Neural cell (in vitro differentiated cells): ENCODE measurements at regions not wholly inside any gene's neighbourhood (a gene's known extent, or its start where the extent isn't known, plus 50 kb on each side); places are given as distances from the start of the nearest gene placed in this dataset.

ENCODE experiments used
- EP300 ChIP-seq: fragments of 450-650 bp; conservative IDR thresholded peaks from 2 replicates; pipeline ENCODE4 v1.6.1; 2014; ENCODE audit warnings: antibody characterized with exemption, mild to moderate bottlenecking, moderate library complexity; ENCODE audit not compliant: poor library complexity, severe bottlenecking
- MXI1 ChIP-seq: fragments of 450-650 bp; conservative IDR thresholded peaks from 2 replicates; pipeline ENCODE4 v1.6.1; 2014; ENCODE audit warnings: antibody characterized with exemption, mild to moderate bottlenecking; ENCODE audit not compliant: poor library complexity, severe bottlenecking
- POLR2AphosphoS5 ChIP-seq: IDR thresholded peaks from 2 replicates; pipeline ENCODE4 v1.6.1; 2012
- SMC3 ChIP-seq: fragments of 450-650 bp; conservative IDR thresholded peaks from 2 replicates; pipeline ENCODE4 v1.6.1; 2014; ENCODE audit warnings: antibody characterized with exemption, mild to moderate bottlenecking, moderate library complexity; ENCODE audit not compliant: poor library complexity
- TF ChIP-seq, protein P1 (sequence below): fragments of 450-650 bp; IDR thresholded peaks from 2 replicates; pipeline ENCODE4 v1.5.1; 2014; ENCODE audit warnings: antibody characterized with exemption, mild to moderate bottlenecking, moderate library complexity; ENCODE audit not compliant: poor library complexity, severe bottlenecking

DNA sequence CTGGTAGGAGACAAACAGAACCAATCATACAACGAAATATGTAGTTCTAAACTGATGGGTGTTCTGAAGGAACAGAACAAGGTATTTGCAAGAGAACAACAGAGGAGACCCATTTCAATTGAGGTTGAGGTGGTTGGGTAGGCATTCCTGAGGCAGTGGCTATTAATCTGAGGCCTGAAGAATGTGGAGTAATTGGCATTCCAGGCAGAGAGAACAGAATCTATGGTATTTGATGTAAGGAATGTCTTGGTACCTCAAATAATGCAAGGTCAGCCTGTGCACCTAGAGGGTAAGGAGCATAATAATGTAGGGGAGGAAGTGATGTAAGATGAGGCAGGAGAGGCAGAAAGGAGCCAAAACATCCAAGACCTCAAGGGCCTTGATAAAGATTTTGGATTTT, 109.5 kb upstream of the TEX13C start:
- TF ChIP-seq MXI1 (no peak), SMC3 (no peak), POLR2AphosphoS5 (no peak), EP300 (no peak)
- TF ChIP-seq, protein P1, sequence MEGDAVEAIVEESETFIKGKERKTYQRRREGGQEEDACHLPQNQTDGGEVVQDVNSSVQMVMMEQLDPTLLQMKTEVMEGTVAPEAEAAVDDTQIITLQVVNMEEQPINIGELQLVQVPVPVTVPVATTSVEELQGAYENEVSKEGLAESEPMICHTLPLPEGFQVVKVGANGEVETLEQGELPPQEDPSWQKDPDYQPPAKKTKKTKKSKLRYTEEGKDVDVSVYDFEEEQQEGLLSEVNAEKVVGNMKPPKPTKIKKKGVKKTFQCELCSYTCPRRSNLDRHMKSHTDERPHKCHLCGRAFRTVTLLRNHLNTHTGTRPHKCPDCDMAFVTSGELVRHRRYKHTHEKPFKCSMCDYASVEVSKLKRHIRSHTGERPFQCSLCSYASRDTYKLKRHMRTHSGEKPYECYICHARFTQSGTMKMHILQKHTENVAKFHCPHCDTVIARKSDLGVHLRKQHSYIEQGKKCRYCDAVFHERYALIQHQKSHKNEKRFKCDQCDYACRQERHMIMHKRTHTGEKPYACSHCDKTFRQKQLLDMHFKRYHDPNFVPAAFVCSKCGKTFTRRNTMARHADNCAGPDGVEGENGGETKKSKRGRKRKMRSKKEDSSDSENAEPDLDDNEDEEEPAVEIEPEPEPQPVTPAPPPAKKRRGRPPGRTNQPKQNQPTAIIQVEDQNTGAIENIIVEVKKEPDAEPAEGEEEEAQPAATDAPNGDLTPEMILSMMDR: no peak
